Gastrocnemius medialis (tissue), 4 donors: ENCODE measurements at regions not wholly inside any gene's neighbourhood (a gene's known extent, or its start where the extent isn't known, plus 50 kb on each side); places are given as distances from the start of the nearest gene placed in this dataset.

Experiments
- CTCF ChIP-seq, 5 experiments: fragments of 450-650 bp in 3 of 5; fragments of 200-600 bp in 2 of 5; sonication (generic) in 2 of 5; IDR thresholded peaks in 4 of 5; conservative IDR thresholded peaks in 1 of 5; 1 replicate in 4 of 5; 2 replicates in 1 of 5; pipeline ENCODE4 v1.5.1; 2016 to 2019; ENCODE audit warnings: antibody characterized with exemption in 5 of 5, mild to moderate bottlenecking in 3 of 5, moderate library complexity in 3 of 5
- POLR2A ChIP-seq, 2 donors: fragments of 450-650 bp; IDR thresholded peaks; one replicate each; pipeline ENCODE4 v1.6.1; 2017; ENCODE audit warnings: antibody characterized with exemption in 2 of 2, mild to moderate bottlenecking in 2 of 2, moderate library complexity in 2 of 2

- TF ChIP-seq CTCF (IDR thresholded peaks at IDR 0.05 in 4 of 5, conservative IDR thresholded peaks at IDR 0.05 in 1 of 5) (no peak), POLR2A (IDR thresholded peaks at IDR 0.05) (no peak)
Measured at GRCh38 chr3:99163314-99163713, 261.8 kb upstream of the DCBLD2 start.
